Stimulated activated naive CD8-positive, alpha-beta T cell treated with anti-CD3 and anti-CD28 coated beads, Interleukin-15, amount 100 ng/mL, for 72 hours (primary cell): ENCODE measurements at regions not wholly inside any gene's neighbourhood (a gene's known extent, or its start where the extent isn't known, plus 50 kb on each side); places are given as distances from the start of the nearest gene placed in this dataset.

Source experiments
- ATAC-seq: fragments of 150-1000 bp; cut with Tn5 transposase; 2 replicates; pipeline ENCODE4 v1.10.0; 2021; ENCODE audit warnings: mild to moderate bottlenecking, moderate library complexity
- DNase-seq, 2 donors: peaks; one replicate each; pipeline ENCODE4 v3.0.0; 2021 to 2022
- H3K27ac Mint-ChIP-seq, 2 donors: one replicate each; pipeline ENCODE4 v1.8.0; 2022; ENCODE audit warnings: mild to moderate bottlenecking in 2 of 2, mixed read lengths in 2 of 2, moderate library complexity in 2 of 2
- H3K27me3 Mint-ChIP-seq: one replicate; pipeline ENCODE4 v1.8.0; 2022; ENCODE audit warnings: mixed read lengths
- H3K4me1 Mint-ChIP-seq: one replicate; pipeline ENCODE4 v1.8.0; 2022; ENCODE audit warnings: mild to moderate bottlenecking, mixed read lengths
- H3K4me3 Mint-ChIP-seq, 2 donors: one replicate each; pipeline ENCODE4 v1.8.0; 2022; ENCODE audit warnings: mild to moderate bottlenecking in 2 of 2, mixed read lengths in 2 of 2, moderate library complexity in 1 of 2
- H3K9me3 Mint-ChIP-seq, 2 donors: one replicate each; pipeline ENCODE4 v1.8.0; 2022; ENCODE audit warnings: mixed read lengths in 2 of 2

DNA sequence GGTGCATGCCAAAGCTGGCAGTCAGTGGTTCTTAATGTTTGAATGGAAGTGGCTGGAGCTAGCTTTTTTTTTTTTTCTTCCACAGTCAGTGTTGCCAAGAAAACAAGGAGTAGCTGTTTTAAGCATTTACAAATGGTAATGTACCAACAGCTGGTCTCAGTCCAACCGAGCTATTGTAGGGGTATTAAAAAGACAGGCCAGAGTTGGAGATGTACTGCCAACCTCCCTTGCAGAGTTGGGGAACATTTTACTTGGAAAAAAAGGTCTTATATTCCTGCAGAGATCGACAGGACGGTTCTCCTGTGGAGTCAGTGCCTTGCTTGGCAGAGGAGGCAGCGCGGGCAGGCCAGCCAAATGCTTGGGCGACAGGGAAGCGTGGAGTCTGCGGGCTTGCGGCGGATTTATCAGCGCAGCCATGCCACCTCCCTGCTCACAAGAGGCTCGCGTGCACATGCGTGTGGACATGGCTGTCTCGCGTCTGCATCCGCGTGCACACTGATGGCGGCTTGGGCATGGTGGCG, 338.1 kb downstream of the RPS6KC1 start:
- Mint-ChIP-seq H3K4me1 (no peaks in the 10 kb centered on the region), H3K4me3 (no peak overlapping the region), H3K27me3 (no peaks in the 10 kb centered on the region), H3K9me3 (peaks cover 3 to 4% of the 10 kb centered on the region in 2 donors), H3K27ac (no peak overlapping the region)
- DNase-seq (no peak), ATAC-seq (no peak)

GRCh38 chr1:213391445-213391844, 340.4 kb downstream of the RPS6KC1 start:
- H3K27me3 Mint-ChIP-seq: no peaks in the 10 kb centered on the region
- no peak overlapping the region for H3K27ac Mint-ChIP-seq
- ATAC-seq (no peak), DNase-seq (no peak)
- no peaks in the 10 kb centered on the region for H3K4me1 Mint-ChIP-seq
- H3K4me3 Mint-ChIP-seq: no peak overlapping the region
- H3K9me3 Mint-ChIP-seq: no peaks in the 10 kb centered on the region

DNA sequence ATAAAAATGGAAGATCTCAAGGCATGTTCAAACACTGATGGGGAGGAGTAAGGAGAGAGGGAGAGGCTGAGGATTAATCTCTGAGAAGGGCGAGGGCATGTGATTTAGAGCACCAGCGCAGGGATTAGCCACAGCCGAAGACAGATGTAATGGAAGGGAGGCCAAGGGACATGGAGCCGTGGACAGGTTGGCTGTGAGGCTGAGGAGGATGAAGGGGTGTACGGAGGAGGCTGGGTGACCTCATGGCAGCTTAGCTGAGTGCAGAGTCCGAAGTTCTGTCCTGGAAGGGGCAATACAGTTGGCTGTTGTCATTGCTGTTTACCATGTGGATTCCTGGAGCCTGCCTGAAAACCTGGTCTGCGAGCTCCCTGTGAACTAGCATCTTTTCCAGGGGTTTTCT, 342.8 kb downstream of the RPS6KC1 start:
- Mint-ChIP-seq H3K4me1 (no peaks in the 10 kb centered on the region), H3K27me3 (no peaks in the 10 kb centered on the region), H3K27ac (no peak overlapping the region), H3K9me3 (no peaks in the 10 kb centered on the region), H3K4me3 (no peak overlapping the region)
- ATAC-seq (no peak), DNase-seq (no peak)

- DNase-seq (no peak), ATAC-seq (no peak)
- no peaks in the 10 kb centered on the region for H3K27me3 Mint-ChIP-seq
- H3K4me3 Mint-ChIP-seq: no peak overlapping the region
- H3K9me3 Mint-ChIP-seq: no peaks in the 10 kb centered on the region
- H3K27ac Mint-ChIP-seq: no peak overlapping the region
- H3K4me1 Mint-ChIP-seq: no peaks in the 10 kb centered on the region
These were observed 343.8 kb downstream of the RPS6KC1 start for GRCh38 chr1:213394837-213395236.

DNA sequence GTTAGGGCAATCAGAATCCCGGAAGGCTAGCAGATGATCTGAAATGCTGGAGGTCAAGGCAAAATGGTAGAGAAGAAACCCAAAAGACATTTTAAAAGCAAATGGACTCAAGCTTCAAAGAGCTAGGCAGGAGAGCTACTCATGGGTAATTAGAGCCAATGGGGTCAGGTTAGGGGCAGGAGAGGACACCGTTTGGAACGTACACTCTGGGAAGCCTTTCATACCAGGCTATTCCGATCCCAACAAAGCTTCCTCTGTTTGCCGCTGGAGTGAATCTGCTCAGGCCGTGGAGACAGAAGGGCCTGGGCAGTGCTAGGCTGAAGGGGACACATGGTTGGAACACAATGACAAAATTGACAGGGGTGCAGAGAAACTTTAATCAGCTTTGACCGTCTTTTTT, 346.6 kb downstream of the RPS6KC1 start:
- Mint-ChIP-seq H3K27ac (no peak overlapping the region), H3K4me1 (no peaks in the 10 kb centered on the region), H3K9me3 (no peaks in the 10 kb centered on the region), H3K27me3 (no peaks in the 10 kb centered on the region), H3K4me3 (no peak overlapping the region)
- DNase-seq (no peak), ATAC-seq (no peak)

GRCh38 chr1:213399695-213400094, 348.7 kb downstream of the RPS6KC1 start:
- DNase-seq (no peak), ATAC-seq (no peak)
- no peaks in the 10 kb centered on the region for H3K9me3 Mint-ChIP-seq
- no peak overlapping the region for H3K27ac Mint-ChIP-seq
- no peak overlapping the region for H3K4me3 Mint-ChIP-seq
- H3K4me1 Mint-ChIP-seq: no peaks in the 10 kb centered on the region
- H3K27me3 Mint-ChIP-seq: no peaks in the 10 kb centered on the region

DNA sequence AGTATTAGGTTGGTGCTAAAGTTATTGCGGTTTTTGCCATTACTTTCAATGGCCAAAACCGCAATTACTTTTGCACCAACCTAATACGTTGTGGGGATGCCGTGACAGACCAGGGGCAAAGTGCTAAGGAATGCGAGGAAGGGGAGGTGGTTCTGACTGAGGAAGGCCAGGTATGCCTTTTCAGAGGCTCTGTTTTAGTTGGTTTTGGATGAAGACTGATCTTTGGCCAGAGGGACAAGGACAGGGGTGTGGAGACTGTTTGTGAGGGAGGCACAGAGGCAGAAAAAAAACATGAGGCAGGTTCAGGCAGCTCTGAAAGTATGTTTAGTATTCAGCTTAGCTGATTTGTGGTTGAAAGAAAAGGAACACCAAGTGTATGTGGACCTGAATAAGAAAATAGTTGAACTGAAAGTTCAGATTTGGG, 358.2 kb downstream of the RPS6KC1 start:
- Mint-ChIP-seq H3K9me3 (no peaks in the 10 kb centered on the region), H3K27me3 (no peaks in the 10 kb centered on the region), H3K4me3 (no peak overlapping the region), H3K4me1 (no peaks in the 10 kb centered on the region), H3K27ac (peak overlapping the region in 1 of 2 donors; percentile 15)
- ATAC-seq (no peak), DNase-seq (no peak)

DNA sequence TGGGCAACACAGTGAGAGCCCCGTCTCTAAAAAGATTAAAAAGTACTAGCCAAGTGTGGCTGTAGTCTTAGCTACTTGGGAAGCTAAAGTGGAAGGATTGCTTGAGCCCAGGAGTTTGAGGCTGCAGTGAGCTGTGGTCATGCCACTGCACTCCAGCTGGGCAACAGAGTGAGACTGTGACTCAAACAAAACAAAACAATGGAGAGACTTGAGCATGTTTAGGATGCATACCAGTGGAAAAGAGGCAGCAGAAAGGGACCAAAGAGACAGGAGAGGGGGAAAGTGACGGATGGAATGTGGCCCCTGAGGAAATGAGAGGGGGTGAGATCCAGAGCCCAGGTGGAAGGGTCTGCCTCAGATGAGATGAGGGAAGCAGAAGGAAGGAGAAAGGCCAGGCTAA, 358.9 kb downstream of the RPS6KC1 start:
- Mint-ChIP-seq H3K4me1 (no peaks in the 10 kb centered on the region), H3K4me3 (no peak overlapping the region), H3K9me3 (no peaks in the 10 kb centered on the region), H3K27ac (no peak overlapping the region), H3K27me3 (no peaks in the 10 kb centered on the region)
- no peak for ATAC-seq
- no peak for DNase-seq

DNA sequence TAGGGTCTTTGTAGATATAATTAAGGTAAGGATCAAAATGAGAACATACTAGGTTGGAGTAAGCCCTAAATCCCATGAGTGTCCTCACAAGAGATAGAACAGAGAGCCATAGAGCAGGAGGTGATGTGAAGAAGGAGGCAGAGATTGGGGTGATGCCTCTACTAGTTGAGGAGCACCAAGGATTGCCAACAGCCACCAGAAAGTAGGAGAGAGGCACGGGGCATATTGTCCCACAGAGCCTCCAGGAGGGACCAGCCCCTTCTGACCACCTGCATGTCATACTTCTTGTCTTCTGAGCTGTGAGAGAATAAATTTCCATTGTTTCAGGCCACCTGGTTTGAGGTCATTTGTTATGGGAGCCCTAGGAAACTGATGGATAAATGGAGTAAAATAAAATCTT, 363.3 kb downstream of the RPS6KC1 start:
- H3K4me1 Mint-ChIP-seq: no peaks in the 10 kb centered on the region
- H3K27ac Mint-ChIP-seq: no peak overlapping the region
- ATAC-seq (no peak), DNase-seq (no peak)
- H3K9me3 Mint-ChIP-seq: no peaks in the 10 kb centered on the region
- peaks cover 7% of the 10 kb centered on the region for H3K27me3 Mint-ChIP-seq
- H3K4me3 Mint-ChIP-seq: no peak overlapping the region

GRCh38 chr1:213414911-213415310, 363.9 kb downstream of the RPS6KC1 start:
- ATAC-seq: no peak
- H3K4me1 Mint-ChIP-seq: no peaks in the 10 kb centered on the region
- no peaks in the 10 kb centered on the region for H3K9me3 Mint-ChIP-seq
- no peak overlapping the region for H3K4me3 Mint-ChIP-seq
- DNase-seq: no peak
- no peak overlapping the region for H3K27ac Mint-ChIP-seq
- H3K27me3 Mint-ChIP-seq: peaks cover 7% of the 10 kb centered on the region

DNA sequence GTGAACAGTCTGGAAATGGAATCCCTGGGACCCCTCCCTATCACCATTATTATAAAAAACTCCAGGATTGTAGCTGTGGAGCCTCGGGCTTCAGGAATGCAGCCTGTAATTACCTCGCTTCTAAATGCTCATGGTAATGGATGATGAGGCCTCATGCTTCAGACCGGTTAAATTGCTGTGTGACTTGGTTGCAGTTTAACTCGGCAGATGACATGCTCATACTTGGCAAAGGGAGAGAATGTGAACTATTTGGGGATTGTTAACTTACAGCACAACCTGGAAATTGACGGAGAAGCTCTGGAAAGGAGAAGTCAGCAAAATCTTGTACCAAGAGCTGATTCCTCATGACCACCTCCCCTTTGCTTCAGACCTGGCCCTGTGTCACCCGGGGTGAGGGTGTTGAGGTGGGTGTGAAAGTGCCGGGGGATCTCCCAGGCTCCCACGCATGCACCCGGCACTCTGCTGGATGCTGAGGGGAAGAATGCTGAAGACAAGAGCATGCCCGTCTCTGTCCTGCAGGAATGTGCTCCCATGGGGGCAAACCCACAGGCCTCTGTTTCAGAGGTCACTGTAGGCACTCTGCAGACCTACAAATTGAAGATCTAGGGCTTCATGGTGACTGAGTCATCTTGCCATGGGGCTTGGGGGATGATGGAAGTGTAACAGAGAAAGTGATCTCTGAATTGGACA, 364.8 kb downstream of the RPS6KC1 start:
- H3K27ac Mint-ChIP-seq: peak overlapping the region in 1 of 2 donors; percentile 12
- ATAC-seq (no peak), DNase-seq (no peak)
- H3K9me3 Mint-ChIP-seq: no peaks in the 10 kb centered on the region
- H3K4me1 Mint-ChIP-seq: no peaks in the 10 kb centered on the region
- no peak overlapping the region for H3K4me3 Mint-ChIP-seq
- H3K27me3 Mint-ChIP-seq: peaks cover 7% of the 10 kb centered on the region

- H3K4me3 Mint-ChIP-seq: no peak overlapping the region
- H3K4me1 Mint-ChIP-seq: no peaks in the 10 kb centered on the region
- H3K27ac Mint-ChIP-seq: no peak overlapping the region
- DNase-seq: no peak
- no peaks in the 10 kb centered on the region for H3K9me3 Mint-ChIP-seq
- peaks cover 7% of the 10 kb centered on the region for H3K27me3 Mint-ChIP-seq
- no peak for ATAC-seq
These were observed 365.6 kb downstream of the RPS6KC1 start for GRCh38 chr1:213416461-213417224.

DNA sequence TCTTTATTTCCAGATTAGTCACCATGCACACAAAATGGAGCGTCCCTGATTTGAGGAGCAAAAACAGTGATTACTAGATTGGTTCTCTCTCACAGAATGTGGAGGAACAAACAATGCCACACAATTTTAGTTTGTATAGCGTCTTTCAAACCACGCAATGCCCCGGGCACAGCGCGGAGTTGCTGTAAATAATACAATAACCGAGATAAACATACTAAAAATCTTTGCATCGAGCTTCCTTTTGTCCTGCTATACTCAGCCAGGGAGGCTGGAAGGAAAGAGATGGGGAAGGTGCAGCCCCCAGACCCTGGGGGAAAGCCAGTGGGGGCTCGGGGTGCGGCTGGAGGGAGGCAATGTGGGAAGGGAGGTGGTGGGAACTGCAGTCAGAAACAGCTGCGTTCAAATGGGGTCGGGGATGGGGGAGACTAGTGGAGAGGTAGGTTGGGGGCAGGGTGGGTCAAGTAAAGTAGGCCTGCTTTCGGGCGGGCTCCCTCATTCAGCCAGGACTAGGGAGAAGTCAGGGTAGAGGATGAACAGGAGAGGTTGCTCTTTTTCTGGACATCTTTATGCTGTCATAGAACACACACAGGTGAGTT, 366.3 kb downstream of the RPS6KC1 start:
- DNase-seq: no peak
- Mint-ChIP-seq H3K27me3 (peaks cover 7% of the 10 kb centered on the region), H3K27ac (peak overlapping the region in 1 of 2 donors; percentile 74), H3K9me3 (no peaks in the 10 kb centered on the region), H3K4me1 (no peaks in the 10 kb centered on the region), H3K4me3 (no peak overlapping the region)
- ATAC-seq: no peak

GRCh38 chr1:213417846-213418245, 366.8 kb downstream of the RPS6KC1 start:
- H3K4me1 Mint-ChIP-seq: no peaks in the 10 kb centered on the region
- no peak for ATAC-seq
- H3K9me3 Mint-ChIP-seq: no peaks in the 10 kb centered on the region
- no peak overlapping the region for H3K4me3 Mint-ChIP-seq
- no peak for DNase-seq
- peaks cover 7% of the 10 kb centered on the region for H3K27me3 Mint-ChIP-seq
- H3K27ac Mint-ChIP-seq: no peak overlapping the region

GRCh38 chr1:213418268-213419071, 367.4 kb downstream of the RPS6KC1 start:
- Mint-ChIP-seq H3K4me3 (no peak overlapping the region), H3K4me1 (no peaks in the 10 kb centered on the region), H3K27ac (no peak overlapping the region), H3K9me3 (no peaks in the 10 kb centered on the region), H3K27me3 (peaks cover 7% of the 10 kb centered on the region)
- ATAC-seq (no peak), DNase-seq (no peak)
